LNCaP clone FGC (cell line): ENCODE measurements at regions not wholly inside any gene's neighbourhood (a gene's known extent, or its start where the extent isn't known, plus 50 kb on each side); places are given as distances from the start of the nearest gene placed in this dataset.

ENCODE experiments used
- DNase-seq: peaks from one replicate; pipeline ENCODE4 v3.0.0-alpha.2; 2011; ENCODE audit warnings: low read depth
- H3K4me3 ChIP-seq: 2 replicates; pipeline ENCODE4 v1.5.1; 2011; ENCODE audit warnings: mild to moderate bottlenecking, low read depth, low read length, control low read depth
- CTCF ChIP-seq: IDR thresholded peaks from 2 replicates; pipeline ENCODE4 v1.5.1; 2012; ENCODE audit warnings: mild to moderate bottlenecking; ENCODE audit not compliant: control insufficient read depth, insufficient read depth; ENCODE audit errors: extremely low read depth

GRCh38 chr5:27911216-27911615, 872.8 kb upstream of the CDH9 start:
- H3K4me3 ChIP-seq = no peak overlapping the region
- no peak for TF ChIP-seq CTCF

GRCh38 chr5:27908341-27908740, 870.0 kb upstream of the CDH9 start:
- no peak overlapping the region for H3K4me3 ChIP-seq
- peak; percentile 73 for DNase-seq
- TF ChIP-seq CTCF = no peak

More at GRCh38 chr5:27911216-27911615, 872.8 kb upstream of the CDH9 start:
- DNase-seq = no peak

- H3K4me3 ChIP-seq = no peak overlapping the region
- peak; percentile 11 for DNase-seq
- no peak for TF ChIP-seq CTCF
These were observed 868.7 kb upstream of the CDH9 start for GRCh38 chr5:27906931-27907601.

GRCh38 chr5:27906481-27906880, 868.1 kb upstream of the CDH9 start:
- DNase-seq = no peak
- H3K4me3 ChIP-seq = no peak overlapping the region
- no peak for TF ChIP-seq CTCF

DNA sequence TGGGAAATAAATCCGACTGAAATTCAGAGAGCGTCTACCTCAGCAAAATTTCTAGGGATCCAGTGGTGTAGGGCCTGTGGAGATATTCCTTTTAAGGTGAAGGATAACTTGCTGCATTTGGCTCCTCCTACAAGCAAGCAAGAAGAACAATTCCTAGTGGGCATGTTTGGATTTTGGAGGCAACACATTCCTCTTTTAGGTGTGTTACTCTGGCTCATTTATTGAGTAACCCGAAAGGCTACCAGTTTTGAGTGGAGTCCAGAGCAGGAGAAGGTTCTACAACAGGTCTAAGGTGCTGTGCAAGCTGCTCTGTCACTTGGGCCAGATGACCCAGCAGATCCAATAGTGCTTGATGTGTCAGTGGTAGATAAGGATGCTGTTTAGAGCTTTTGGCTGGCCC, 862.4 kb upstream of the CDH9 start:
- no peak for DNase-seq
- no peak for TF ChIP-seq CTCF
- no peak overlapping the region for H3K4me3 ChIP-seq

DNA sequence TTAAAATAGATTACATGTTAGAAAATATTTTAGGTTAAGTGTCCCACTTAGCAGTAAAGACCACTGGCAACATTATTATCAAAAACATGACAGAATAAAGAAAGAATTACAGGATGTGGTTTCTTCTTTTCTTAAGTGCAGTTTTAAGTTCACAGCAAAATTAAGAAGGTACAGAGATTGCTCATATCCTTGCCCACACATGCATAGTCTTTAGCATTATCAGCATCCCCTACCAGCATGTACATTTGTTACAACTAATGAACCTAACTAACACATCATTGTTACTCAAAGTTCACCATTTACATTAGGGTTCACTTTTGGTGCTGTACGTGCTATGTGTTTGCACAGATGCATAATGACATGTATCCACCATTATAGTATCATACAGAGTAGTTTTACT, 837.7 kb upstream of the CDH9 start:
- TF ChIP-seq CTCF = no peak
- H3K4me3 ChIP-seq = no peak overlapping the region
- DNase-seq = no peak

- TF ChIP-seq CTCF = no peak
- no peak overlapping the region for H3K4me3 ChIP-seq
- no peak for DNase-seq
These were observed 836.8 kb upstream of the CDH9 start for GRCh38 chr5:27875148-27875547.
